ENCODE measurements at regions not wholly inside any gene's neighbourhood (a gene's known extent, or its start where the extent isn't known, plus 50 kb on each side); places are given as distances from the start of the nearest gene placed in this dataset.

- WGBS, 2 experiments (ENCODE audit: extremely low coverage in 1 of 2, insufficient coverage in 1 of 2, insufficient read length in 1 of 2, insufficient replicate concordance in 2 of 2, low coverage in 1 of 2, low lambda C conversion rate in 2 of 2, missing lambda C conversion rate in 1 of 2), result 88% methylated on average over 18 of the region's 18 CpGs; no CpG with 5 or more reads in 1 of the 2 experiments
- POLR2A ChIA-PET (ENCODE audit: partially characterized antibody), result interaction anchor here (0.9 kb wide), 1 partner anchor 52 kb away, joined by 3 read pairs; no protein-coding TSS in a partner anchor
- TF ChIP-seq USF2 (IDR thresholded peaks at IDR 0.05; ENCODE audit: low read length) (no peak), POLR2AphosphoS5 (IDR thresholded peaks at IDR 0.05; ENCODE audit: low read depth, low read length) (no peak), RFX5 (IDR thresholded peaks at IDR 0.05; ENCODE audit: borderline replicate concordance, low read depth, low read length) (no peak), JUND (IDR thresholded peaks at IDR 0.05; ENCODE audit: low read length) (no peak), SIN3A (conservative IDR thresholded peaks at IDR 0.05 in 1 of 2, IDR thresholded peaks at IDR 0.05 in 1 of 2; ENCODE audit: low read depth in 1 of 2, low read length in 2 of 2) (no peak), POLR2A (IDR thresholded peaks at IDR 0.05; ENCODE audit: control extremely low read depth in 1 of 2, low read depth in 2 of 2, low read length in 2 of 2) (no peak), ATF3 (IDR thresholded peaks at IDR 0.05; ENCODE audit: insufficient read depth, low read depth, low read length) (no peak), SP2 (IDR thresholded peaks at IDR 0.05; ENCODE audit: low read length) (no peak), HDAC6 (IDR thresholded peaks at IDR 0.05; ENCODE audit: low read depth, low read length) (no peak), CHD2 (IDR thresholded peaks at IDR 0.05; ENCODE audit: low read length) (no peak), CREB1 (IDR thresholded peaks at IDR 0.05) (no peak)
Observed at GRCh38 chr19:30153326-30154210, 211.5 kb downstream of the URI1 start.

More at GRCh38 chr19:30153326-30154210, 211.5 kb downstream of the URI1 start:
- Histone ChIP-seq H3K9ac (replicated peaks in 1 of 4; ENCODE audit: extremely low read depth in 1 of 4, low read depth in 3 of 4, low read length in 3 of 4) (no peak overlapping the region), H3K27me3 (replicated peaks in 1 of 4; ENCODE audit: control insufficient read depth in 3 of 4, extremely low read depth in 1 of 4, insufficient read depth in 3 of 4, low read length in 3 of 4) (no peaks in the 10 kb centered on the region), H2BK15ac (ENCODE audit: low read length) (no peak overlapping the region), H3K4me1 (replicated peaks in 1 of 4; ENCODE audit: control insufficient read depth in 3 of 4, insufficient read depth in 4 of 4, low read length in 3 of 4) (no peaks in the 10 kb centered on the region; a peak in 1 of 7 replicates), H3K36me3 (ENCODE audit: control insufficient read depth in 2 of 4, insufficient read depth in 4 of 4, low read length in 3 of 4) (no peaks in the 10 kb centered on the region), H3K79me2 (ENCODE audit: control insufficient read depth in 1 of 2, insufficient read depth in 2 of 2, low read length in 2 of 2) (no peaks in the 10 kb centered on the region), H3K79me1 (ENCODE audit: low read depth, low read length) (no peaks in the 10 kb centered on the region), H2AFZ (ENCODE audit: low read length) (no peak overlapping the region), H3K4me3 (ENCODE audit: extremely low read depth in 1 of 4, insufficient read depth in 2 of 4, low read depth in 3 of 4, low read length in 4 of 4) (no peak overlapping the region), H2AK5ac (ENCODE audit: low read depth, low read length) (no peak overlapping the region), H3K4ac (replicated peaks; ENCODE audit: insufficient read length, low read depth, low read length) (no peak overlapping the region), H3K23me2 (ENCODE audit: low read depth, low read length) (0 out of 2 replicates have a peak, but pooled peaks cover 2% of the 10 kb centered on the region), H3K23ac (ENCODE audit: insufficient read length) (no peak overlapping the region), H4K20me1 (replicated peaks in 1 of 2; ENCODE audit: control insufficient read depth in 1 of 2, insufficient read depth in 2 of 2, low read length in 2 of 2) (no peaks in the 10 kb centered on the region), H3K18ac (ENCODE audit: extremely low read depth, low read length) (no peak overlapping the region), H2BK5ac (ENCODE audit: low read depth, low read length) (no peak overlapping the region), H3K9me3 (ENCODE audit: insufficient read depth in 2 of 2, low read depth in 1 of 2, low read length in 1 of 2) (no peaks in the 10 kb centered on the region), H2BK20ac (ENCODE audit: low read length) (no peak overlapping the region), H4K8ac (ENCODE audit: extremely low read depth, insufficient read depth, low read length) (no peak overlapping the region), H4K5ac (ENCODE audit: insufficient read length, low read depth, low read length) (no peak overlapping the region), H4K91ac (replicated peaks; ENCODE audit: insufficient read length, low read length) (no peak overlapping the region), H2BK120ac (replicated peaks; ENCODE audit: low read depth, low read length) (no peak overlapping the region), H2BK12ac (ENCODE audit: low read depth, low read length) (no peak overlapping the region), H3K27ac (ENCODE audit: low read depth, low read length) (no peak overlapping the region), H3K4me2 (ENCODE audit: insufficient read depth in 1 of 2, low read depth in 2 of 2, low read length in 2 of 2) (no peak overlapping the region), H3K14ac (ENCODE audit: insufficient read length) (no peak overlapping the region), H3K56ac (replicated peaks; ENCODE audit: insufficient read length, low read depth, low read length) (no peak overlapping the region)
- DNase-seq (ENCODE audit: low read depth in 1 of 2, low spot score in 2 of 2) (no peak), FAIRE-seq (no peak)
- CTCF ChIA-PET (ENCODE audit: partially characterized antibody), result no interaction called here

Data from H1 (cell line).